ENCODE measurements at regions not wholly inside any gene's neighbourhood (a gene's known extent, or its start where the extent isn't known, plus 50 kb on each side); places are given as distances from the start of the nearest gene placed in this dataset.

DNA sequence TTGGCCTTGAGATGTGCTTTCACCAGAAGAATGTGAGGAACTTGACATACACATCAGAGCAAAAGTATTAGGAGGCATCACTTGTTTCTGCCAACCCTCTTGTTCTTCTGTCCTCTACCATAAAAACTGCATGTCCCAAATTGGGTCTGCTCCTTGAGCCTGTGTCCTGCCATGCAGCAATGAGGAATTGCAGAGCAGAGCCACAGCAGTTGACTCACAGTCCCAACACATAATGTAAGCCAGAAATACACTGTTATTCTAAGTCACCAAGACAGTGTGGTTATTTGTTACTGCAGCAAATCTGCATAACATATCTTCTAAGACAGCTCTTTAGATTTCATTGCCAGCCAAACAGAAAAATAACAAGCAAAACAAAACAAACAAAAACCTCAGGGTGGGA lies 598.2 kb downstream of the PRELID2 start:
- TF ChIP-seq, protein P1, sequence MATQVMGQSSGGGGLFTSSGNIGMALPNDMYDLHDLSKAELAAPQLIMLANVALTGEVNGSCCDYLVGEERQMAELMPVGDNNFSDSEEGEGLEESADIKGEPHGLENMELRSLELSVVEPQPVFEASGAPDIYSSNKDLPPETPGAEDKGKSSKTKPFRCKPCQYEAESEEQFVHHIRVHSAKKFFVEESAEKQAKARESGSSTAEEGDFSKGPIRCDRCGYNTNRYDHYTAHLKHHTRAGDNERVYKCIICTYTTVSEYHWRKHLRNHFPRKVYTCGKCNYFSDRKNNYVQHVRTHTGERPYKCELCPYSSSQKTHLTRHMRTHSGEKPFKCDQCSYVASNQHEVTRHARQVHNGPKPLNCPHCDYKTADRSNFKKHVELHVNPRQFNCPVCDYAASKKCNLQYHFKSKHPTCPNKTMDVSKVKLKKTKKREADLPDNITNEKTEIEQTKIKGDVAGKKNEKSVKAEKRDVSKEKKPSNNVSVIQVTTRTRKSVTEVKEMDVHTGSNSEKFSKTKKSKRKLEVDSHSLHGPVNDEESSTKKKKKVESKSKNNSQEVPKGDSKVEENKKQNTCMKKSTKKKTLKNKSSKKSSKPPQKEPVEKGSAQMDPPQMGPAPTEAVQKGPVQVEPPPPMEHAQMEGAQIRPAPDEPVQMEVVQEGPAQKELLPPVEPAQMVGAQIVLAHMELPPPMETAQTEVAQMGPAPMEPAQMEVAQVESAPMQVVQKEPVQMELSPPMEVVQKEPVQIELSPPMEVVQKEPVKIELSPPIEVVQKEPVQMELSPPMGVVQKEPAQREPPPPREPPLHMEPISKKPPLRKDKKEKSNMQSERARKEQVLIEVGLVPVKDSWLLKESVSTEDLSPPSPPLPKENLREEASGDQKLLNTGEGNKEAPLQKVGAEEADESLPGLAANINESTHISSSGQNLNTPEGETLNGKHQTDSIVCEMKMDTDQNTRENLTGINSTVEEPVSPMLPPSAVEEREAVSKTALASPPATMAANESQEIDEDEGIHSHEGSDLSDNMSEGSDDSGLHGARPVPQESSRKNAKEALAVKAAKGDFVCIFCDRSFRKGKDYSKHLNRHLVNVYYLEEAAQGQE (IDR thresholded peaks at IDR 0.05; ENCODE audit: unreplicated experiment): no peak
- TF ChIP-seq, protein P2, sequence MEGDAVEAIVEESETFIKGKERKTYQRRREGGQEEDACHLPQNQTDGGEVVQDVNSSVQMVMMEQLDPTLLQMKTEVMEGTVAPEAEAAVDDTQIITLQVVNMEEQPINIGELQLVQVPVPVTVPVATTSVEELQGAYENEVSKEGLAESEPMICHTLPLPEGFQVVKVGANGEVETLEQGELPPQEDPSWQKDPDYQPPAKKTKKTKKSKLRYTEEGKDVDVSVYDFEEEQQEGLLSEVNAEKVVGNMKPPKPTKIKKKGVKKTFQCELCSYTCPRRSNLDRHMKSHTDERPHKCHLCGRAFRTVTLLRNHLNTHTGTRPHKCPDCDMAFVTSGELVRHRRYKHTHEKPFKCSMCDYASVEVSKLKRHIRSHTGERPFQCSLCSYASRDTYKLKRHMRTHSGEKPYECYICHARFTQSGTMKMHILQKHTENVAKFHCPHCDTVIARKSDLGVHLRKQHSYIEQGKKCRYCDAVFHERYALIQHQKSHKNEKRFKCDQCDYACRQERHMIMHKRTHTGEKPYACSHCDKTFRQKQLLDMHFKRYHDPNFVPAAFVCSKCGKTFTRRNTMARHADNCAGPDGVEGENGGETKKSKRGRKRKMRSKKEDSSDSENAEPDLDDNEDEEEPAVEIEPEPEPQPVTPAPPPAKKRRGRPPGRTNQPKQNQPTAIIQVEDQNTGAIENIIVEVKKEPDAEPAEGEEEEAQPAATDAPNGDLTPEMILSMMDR (conservative IDR thresholded peaks at IDR 0.05; ENCODE audit: low read depth in 2 of 2): no peak
- no peak for TF ChIP-seq POLR2AphosphoS5 (IDR thresholded peaks at IDR 0.05; ENCODE audit: low read depth)

Measured in GM23338 (cell line).